ENCODE measurements at regions not wholly inside any gene's neighbourhood (a gene's known extent, or its start where the extent isn't known, plus 50 kb on each side); places are given as distances from the start of the nearest gene placed in this dataset.

DNA sequence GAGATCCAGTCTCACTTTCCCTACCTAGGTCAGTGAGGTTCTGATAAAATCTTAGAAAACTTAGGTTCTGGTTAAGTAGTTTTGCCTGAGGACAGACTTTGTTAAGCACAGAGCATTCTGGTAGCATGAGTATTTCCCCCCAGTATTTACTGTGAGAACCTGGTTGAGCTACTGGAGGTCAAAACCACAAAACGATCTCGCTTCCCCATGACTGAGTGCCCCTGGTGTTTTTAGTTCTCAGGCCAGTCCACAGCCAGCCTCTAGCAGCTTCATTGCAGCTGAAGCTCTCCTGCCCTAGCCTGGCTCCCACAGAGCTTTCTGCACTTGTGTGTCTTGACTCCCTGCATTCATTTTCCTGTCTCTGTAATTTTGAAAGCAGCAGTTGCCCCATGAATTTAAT is 1138.2 kb downstream of the UQCRFS1 start:
- Histone ChIP-seq H3K36me3 (ENCODE audit: insufficient read depth, low read length, poor library complexity, severe bottlenecking) (no peaks in the 10 kb centered on the region), H3K27me3 (replicated peaks; ENCODE audit: insufficient read depth, low read depth, low read length, poor library complexity) (no peaks in the 10 kb centered on the region), H3K9me3 (ENCODE audit: low read depth, low read length, poor library complexity, severe bottlenecking) (peaks cover 38% of the 10 kb centered on the region), H3K27ac (ENCODE audit: low read depth, low read length, poor library complexity, severe bottlenecking) (no peak overlapping the region), H3K4me3 (ENCODE audit: low read depth, low read length, poor library complexity, severe bottlenecking) (no peak overlapping the region), H3K4me1 (ENCODE audit: insufficient read depth, low read length, poor library complexity, severe bottlenecking) (no peaks in the 10 kb centered on the region)
- intact Hi-C loops (cut with micrococcal nuclease; ENCODE audit: unreplicated experiment) = no loop called here
- POLR2A ChIA-PET (ENCODE audit: low non-redundant PET) = no interaction called here
- CTCF ChIA-PET = no interaction called here
- no peak for DNase-seq (ENCODE audit: low spot score)
- no TSS peak for BruUV-seq (replicated peaks)
- TF ChIP-seq, protein P1, sequence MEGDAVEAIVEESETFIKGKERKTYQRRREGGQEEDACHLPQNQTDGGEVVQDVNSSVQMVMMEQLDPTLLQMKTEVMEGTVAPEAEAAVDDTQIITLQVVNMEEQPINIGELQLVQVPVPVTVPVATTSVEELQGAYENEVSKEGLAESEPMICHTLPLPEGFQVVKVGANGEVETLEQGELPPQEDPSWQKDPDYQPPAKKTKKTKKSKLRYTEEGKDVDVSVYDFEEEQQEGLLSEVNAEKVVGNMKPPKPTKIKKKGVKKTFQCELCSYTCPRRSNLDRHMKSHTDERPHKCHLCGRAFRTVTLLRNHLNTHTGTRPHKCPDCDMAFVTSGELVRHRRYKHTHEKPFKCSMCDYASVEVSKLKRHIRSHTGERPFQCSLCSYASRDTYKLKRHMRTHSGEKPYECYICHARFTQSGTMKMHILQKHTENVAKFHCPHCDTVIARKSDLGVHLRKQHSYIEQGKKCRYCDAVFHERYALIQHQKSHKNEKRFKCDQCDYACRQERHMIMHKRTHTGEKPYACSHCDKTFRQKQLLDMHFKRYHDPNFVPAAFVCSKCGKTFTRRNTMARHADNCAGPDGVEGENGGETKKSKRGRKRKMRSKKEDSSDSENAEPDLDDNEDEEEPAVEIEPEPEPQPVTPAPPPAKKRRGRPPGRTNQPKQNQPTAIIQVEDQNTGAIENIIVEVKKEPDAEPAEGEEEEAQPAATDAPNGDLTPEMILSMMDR (conservative IDR thresholded peaks at IDR 0.05; ENCODE audit: low read depth, low read length) = no peak
- no peak for TF ChIP-seq EZH2 (IDR thresholded peaks at IDR 0.05; ENCODE audit: borderline replicate concordance, low read depth, low read length, poor library complexity, severe bottlenecking)

DNA sequence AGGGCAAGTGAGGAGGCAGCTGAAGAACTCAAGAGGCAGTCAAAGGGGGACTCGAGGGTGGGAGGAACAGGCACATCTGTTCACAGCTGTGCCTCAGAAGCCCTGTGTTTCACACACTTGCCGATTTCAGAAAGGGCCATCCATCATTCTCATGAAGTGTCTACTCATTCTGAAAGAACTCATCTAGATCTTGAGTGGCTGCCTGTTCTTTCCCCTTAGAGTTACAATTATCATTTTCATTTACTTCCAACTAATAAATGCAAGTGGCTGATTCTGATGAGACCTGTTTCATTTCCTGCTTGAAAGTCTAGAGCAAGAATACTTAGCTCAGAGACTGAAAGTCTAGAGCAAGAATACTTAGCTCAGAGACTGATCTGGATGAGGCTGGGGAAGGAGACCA is 1145.1 kb downstream of the UQCRFS1 start:
- H3K27me3 ChIP-seq (replicated peaks; ENCODE audit: insufficient read depth, low read depth, low read length, poor library complexity) = no peaks in the 10 kb centered on the region
- DNase-seq (ENCODE audit: low spot score) = no peak
- peaks cover 43% of the 10 kb centered on the region for H3K9me3 ChIP-seq (ENCODE audit: low read depth, low read length, poor library complexity, severe bottlenecking)
- BruUV-seq (replicated peaks) = no TSS peak
- no peak overlapping the region for H3K4me3 ChIP-seq (ENCODE audit: low read depth, low read length, poor library complexity, severe bottlenecking)
- ChIA-PET CTCF (no interaction called here), POLR2A (ENCODE audit: low non-redundant PET) (no interaction called here)
- TF ChIP-seq EZH2 (IDR thresholded peaks at IDR 0.05; ENCODE audit: borderline replicate concordance, low read depth, low read length, poor library complexity, severe bottlenecking) = no peak
- TF ChIP-seq, protein P1 (conservative IDR thresholded peaks at IDR 0.05; ENCODE audit: low read depth, low read length) = no peak
- H3K4me1 ChIP-seq (ENCODE audit: insufficient read depth, low read length, poor library complexity, severe bottlenecking) = no peaks in the 10 kb centered on the region
- no peak overlapping the region for H3K27ac ChIP-seq (ENCODE audit: low read depth, low read length, poor library complexity, severe bottlenecking)
- intact Hi-C loops (cut with micrococcal nuclease; ENCODE audit: unreplicated experiment) = no loop called here
- H3K36me3 ChIP-seq (ENCODE audit: insufficient read depth, low read length, poor library complexity, severe bottlenecking) = no peaks in the 10 kb centered on the region

- no peaks in the 10 kb centered on the region for H3K27me3 ChIP-seq (replicated peaks; ENCODE audit: insufficient read depth, low read depth, low read length, poor library complexity)
- no peaks in the 10 kb centered on the region for H3K36me3 ChIP-seq (ENCODE audit: insufficient read depth, low read length, poor library complexity, severe bottlenecking)
- H3K27ac ChIP-seq (ENCODE audit: low read depth, low read length, poor library complexity, severe bottlenecking) = no peak overlapping the region
- TF ChIP-seq EZH2 (IDR thresholded peaks at IDR 0.05; ENCODE audit: borderline replicate concordance, low read depth, low read length, poor library complexity, severe bottlenecking) = no peak
- TF ChIP-seq, protein P1 (conservative IDR thresholded peaks at IDR 0.05; ENCODE audit: low read depth, low read length) = no peak
- ChIA-PET CTCF (no interaction called here), POLR2A (ENCODE audit: low non-redundant PET) (no interaction called here)
- no TSS peak for BruUV-seq (replicated peaks)
- peaks cover 51% of the 10 kb centered on the region for H3K9me3 ChIP-seq (ENCODE audit: low read depth, low read length, poor library complexity, severe bottlenecking)
- no peak for DNase-seq (ENCODE audit: low spot score)
- H3K4me1 ChIP-seq (ENCODE audit: insufficient read depth, low read length, poor library complexity, severe bottlenecking) = no peaks in the 10 kb centered on the region
- intact Hi-C loops (cut with micrococcal nuclease; ENCODE audit: unreplicated experiment) = no loop called here
- no peak overlapping the region for H3K4me3 ChIP-seq (ENCODE audit: low read depth, low read length, poor library complexity, severe bottlenecking)
Observed at GRCh38 chr19:28066988-28067387, 1146.0 kb downstream of the UQCRFS1 start.
